IMR-90 (cell line): ENCODE measurements at regions not wholly inside any gene's neighbourhood (a gene's known extent, or its start where the extent isn't known, plus 50 kb on each side); places are given as distances from the start of the nearest gene placed in this dataset.

Source experiments
- ATAC-seq: fragments of 200-7000 bp; cut with Tn5 transposase; 2 replicates; pipeline ENCODE4 v1.9.1; 2020; ENCODE audit warnings: low read depth, mild to moderate bottlenecking, moderate library complexity
- BruUV-seq: library from RNA; stranded (reverse); fragments of 400-500 nt; replicated peaks from 2 replicates; lab custom pipeline; 2021; lab: Mats Ljungman, UMichigan
- CTCF ChIA-PET: fragments of 300-600 bp; formaldehyde crosslinking; extraction: SDS; loops from one replicate; lab custom pipeline; 2021; ENCODE audit warnings: antibody characterized with exemption; lab: Yijun Ruan, JAX
- POLR2A ChIA-PET: fragments of 300-600 bp; sonication (Branson Sonifier 250); formaldehyde crosslinking; loops from one replicate; lab custom pipeline; 2022; ENCODE audit warnings: antibody characterized with exemption; ENCODE audit not compliant: unreplicated experiment; lab: Charles Lee
- DNase-seq: peaks from one replicate; pipeline ENCODE4 v3.0.0; 2013
- H2AFZ ChIP-seq: replicated peaks from 2 replicates; pipeline ENCODE3; 2013; ENCODE audit warnings: low read length, mild to moderate bottlenecking; ENCODE audit not compliant: poor library complexity
- H2AK5ac ChIP-seq: 2 replicates; pipeline ENCODE4 v1.6.1; 2013; ENCODE audit warnings: low read depth, low read length, inconsistent platforms
- H2AK9ac ChIP-seq: replicated peaks from 2 replicates; pipeline ENCODE3; 2013; ENCODE audit warnings: mild to moderate bottlenecking, low read depth, low read length, moderate library complexity; ENCODE audit not compliant: poor library complexity
- H2BK120ac ChIP-seq: 2 replicates; pipeline ENCODE4 v1.6.1; 2013; ENCODE audit warnings: low read depth, low read length, inconsistent platforms
- H2BK15ac ChIP-seq: 3 replicates; pipeline ENCODE4 v1.6.1; 2013; ENCODE audit warnings: low read depth, low read length, inconsistent platforms
- H2BK20ac ChIP-seq: 2 replicates; pipeline ENCODE4 v1.6.1; 2013; ENCODE audit warnings: low read depth, mild to moderate bottlenecking, inconsistent platforms, low read length, moderate library complexity
- H2BK5ac ChIP-seq: 2 replicates; pipeline ENCODE4 v1.6.1; 2013; ENCODE audit warnings: mild to moderate bottlenecking, low read depth, low read length, inconsistent platforms; ENCODE audit not compliant: poor library complexity, severe bottlenecking
- H3K14ac ChIP-seq: replicated peaks from 2 replicates; pipeline ENCODE4 v1.6.1; 2013; ENCODE audit warnings: low read depth, low read length, inconsistent platforms
- H3K18ac ChIP-seq: 2 replicates; pipeline ENCODE4 v1.6.1; 2013; ENCODE audit warnings: low read depth, low read length, control low read depth
- H3K23ac ChIP-seq: 2 replicates; pipeline ENCODE4 v1.6.1; 2013; ENCODE audit warnings: low read depth, low read length, inconsistent platforms
- H3K27ac ChIP-seq: 2 replicates; pipeline ENCODE4 v1.5.1; 2013; ENCODE audit warnings: mild to moderate bottlenecking, control low read depth, low read length; ENCODE audit not compliant: insufficient read depth
- H3K27me3 ChIP-seq: 2 replicates; pipeline ENCODE4 v1.6.1; 2013; ENCODE audit warnings: low read length; ENCODE audit not compliant: control insufficient read depth, insufficient read depth
- H3K36me3 ChIP-seq: 2 replicates; pipeline ENCODE4 v1.6.1; 2013; ENCODE audit warnings: low read length, mixed read lengths; ENCODE audit not compliant: control insufficient read depth, insufficient read depth
- H3K4ac ChIP-seq: 2 replicates; pipeline ENCODE4 v1.6.1; 2013; ENCODE audit warnings: low read depth, low read length, inconsistent platforms
- H3K4me1 ChIP-seq: 2 replicates; pipeline ENCODE4 v1.6.1; 2013; ENCODE audit warnings: low read length, mixed read lengths; ENCODE audit not compliant: control insufficient read depth, insufficient read depth
- H3K4me2 ChIP-seq: 2 replicates; pipeline ENCODE4 v1.6.1; 2013; ENCODE audit warnings: low read depth, mild to moderate bottlenecking, control low read depth, low read length, moderate library complexity
- H3K4me3 ChIP-seq: 2 replicates; pipeline ENCODE4 v1.5.1; 2013; ENCODE audit warnings: low read depth, mild to moderate bottlenecking, control low read depth, low read length, moderate library complexity; ENCODE audit not compliant: insufficient read depth
- H3K56ac ChIP-seq: 2 replicates; pipeline ENCODE4 v1.6.1; 2013; ENCODE audit warnings: low read length, inconsistent platforms; ENCODE audit not compliant: insufficient read depth; ENCODE audit errors: extremely low read depth
- H3K79me1 ChIP-seq, 2 experiments: 2 replicates each; pipeline ENCODE4 v1.6.1; 2013; ENCODE audit warnings: low read length in 2 of 2, inconsistent platforms in 1 of 2, low read depth in 1 of 2
- H3K9ac ChIP-seq: 2 replicates; pipeline ENCODE4 v1.6.1; 2013; ENCODE audit warnings: low read depth, low read length, control low read depth
- H3K9me1 ChIP-seq: 2 replicates; pipeline ENCODE4 v1.6.1; 2013; ENCODE audit warnings: low read length, inconsistent platforms; ENCODE audit not compliant: insufficient read depth
- H3K9me3 ChIP-seq: 2 replicates; pipeline ENCODE4 v1.6.1; 2013; ENCODE audit warnings: low read length; ENCODE audit not compliant: control insufficient read depth, insufficient read depth
- H4K20me1 ChIP-seq: 2 replicates; pipeline ENCODE4 v1.6.1; 2013; ENCODE audit warnings: low read length, inconsistent platforms; ENCODE audit not compliant: insufficient read depth
- H4K5ac ChIP-seq: 2 replicates; pipeline ENCODE4 v1.6.1; 2013; ENCODE audit warnings: mild to moderate bottlenecking, low read depth, low read length, control low read depth
- H4K8ac ChIP-seq, 2 experiments: 2 replicates each; pipeline ENCODE4 v1.6.1; 2013; ENCODE audit warnings: low read depth in 2 of 2, low read length in 2 of 2, control low read depth in 1 of 2, inconsistent platforms in 1 of 2
- H4K91ac ChIP-seq: 2 replicates; pipeline ENCODE4 v1.6.1; 2013; ENCODE audit warnings: low read depth, low read length, inconsistent platforms; ENCODE audit not compliant: insufficient read depth
- CEBPB ChIP-seq: IDR thresholded peaks from 2 replicates; pipeline ENCODE4 v1.6.1; 2012; ENCODE audit warnings: low read depth, low read length, improper control_type of control experiment
- FOS ChIP-seq: fragments of 150-350 bp; IDR thresholded peaks from 2 replicates; pipeline ENCODE4 v1.6.1; 2016; ENCODE audit warnings: low read depth, low read length
- MAFK ChIP-seq: IDR thresholded peaks from 2 replicates; pipeline ENCODE4 v1.6.1; 2012; ENCODE audit warnings: low read depth, low read length, improper control_type of control experiment
- MAZ ChIP-seq: IDR thresholded peaks from 2 replicates; pipeline ENCODE4 v1.6.1; 2012; ENCODE audit warnings: low read depth, mild to moderate bottlenecking, low read length, improper control_type of control experiment, moderate library complexity, borderline replicate concordance
- MXI1 ChIP-seq: IDR thresholded peaks from 2 replicates; pipeline ENCODE4 v1.6.1; 2012; ENCODE audit warnings: low read depth, mild to moderate bottlenecking, low read length, moderate library complexity, borderline replicate concordance
- NFE2L2 ChIP-seq: fragments of 150-350 bp; IDR thresholded peaks from 2 replicates; pipeline ENCODE4 v1.6.1; 2016; ENCODE audit warnings: low read depth, mild to moderate bottlenecking, low read length
- RAD21 ChIP-seq: IDR thresholded peaks from 2 replicates; pipeline ENCODE4 v1.6.1; 2012; ENCODE audit warnings: low read length, improper control_type of control experiment
- WGBS, 2 experiments: methylation state at CpG; one replicate each; pipeline versions ENCODE4 v1.1.5 to v1.1.7; 2013; ENCODE audit warnings: missing lambda C conversion rate in 2 of 2; ENCODE audit not compliant: insufficient read length in 1 of 2; ENCODE audit errors: extremely low coverage in 2 of 2; 5-methylcytosine and 5-hydroxymethylcytosine counted together
- dilution Hi-C: fragments of 300-500 bp; cut with HindIII; formaldehyde crosslinking; loops from one replicate; pipeline ENCODE4 v1.14.3; 2018; ENCODE audit warnings: low sequenced_read_pairs; ENCODE audit not compliant: unreplicated experiment
- in situ Hi-C: fragments of 300-500 bp; cut with MboI; formaldehyde crosslinking; loops from 3 replicates; pipeline ENCODE4 v1.14.3; 2019; ENCODE audit warnings: low sequenced_read_pairs, inconsistent platforms, mixed read lengths
- intact Hi-C: fragments of 100-400 bp; cut with micrococcal nuclease; formaldehyde crosslinking; loops from 2 replicates; pipeline ENCODE4 v1.10.0; 2022

GRCh38 chr14:36068777-36069534 is 107.6 kb downstream of the PTCSC3 start:
- Histone ChIP-seq H3K9me1 (no peaks in the 10 kb centered on the region), H3K79me1 (no peaks in the 10 kb centered on the region), H3K27me3 (peaks cover 13% of the 10 kb centered on the region), H3K4me1 (no peaks in the 10 kb centered on the region), H2AFZ (peak overlapping the region; percentile 58), H4K91ac (no peak overlapping the region), H2AK5ac (no peak overlapping the region), H4K8ac (no peak overlapping the region), H3K4me2 (no peak overlapping the region), H3K4ac (no peak overlapping the region), H3K4me3 (no peak overlapping the region), H2BK20ac (no peak overlapping the region), H4K20me1 (no peaks in the 10 kb centered on the region), H3K14ac (no peak overlapping the region), H3K27ac (no peak overlapping the region), H3K36me3 (no peaks in the 10 kb centered on the region), H4K5ac (no peak overlapping the region), H2AK9ac (no peak overlapping the region), H3K9me3 (no peaks in the 10 kb centered on the region), H2BK5ac (no peak overlapping the region), H3K18ac (no peak overlapping the region), H3K23ac (no peak overlapping the region), H3K9ac (no peak overlapping the region), H2BK120ac (no peak overlapping the region), H3K56ac (no peak overlapping the region), H2BK15ac (no peak overlapping the region)
- in situ Hi-C loops (no loop called here), dilution Hi-C loops (no loop called here), intact Hi-C loops (no loop called here)
- 69% methylated on average over 5 of the region's 11 CpGs; no CpG with 5 or more reads in 1 of the 2 experiments for WGBS, 2 experiments
- ATAC-seq (no peak), DNase-seq (peak; percentile 21)
- TF ChIP-seq RAD21 (no peak), MXI1 (no peak), FOS (peak; percentile 65; the same call in 1 of the 2 replicates), MAFK (no peak), CEBPB (no peak), NFE2L2 (no peak), MAZ (no peak)
- CTCF ChIA-PET = interaction anchor here (0.5 to 2.8 kb wide), 14 partner anchors 18 to 687 kb away, joined by 3 to 15 read pairs (median 4); no protein-coding TSS in a partner anchor
- POLR2A ChIA-PET = no interaction called here
- BruUV-seq = no TSS peak
